ENCODE measurements at regions not wholly inside any gene's neighbourhood (a gene's known extent, or its start where the extent isn't known, plus 50 kb on each side); places are given as distances from the start of the nearest gene placed in this dataset.

- no peak for TF ChIP-seq EP300 (IDR thresholded peaks at IDR 0.05; ENCODE audit: borderline replicate concordance in 1 of 2, low read depth in 2 of 2, low read length in 2 of 2)
- no peak for TF ChIP-seq MAFK (IDR thresholded peaks at IDR 0.05; ENCODE audit: low read depth, low read length)
- no peak for TF ChIP-seq TAF7 (optimal IDR thresholded peaks at IDR 0.05; ENCODE audit: borderline replicate concordance, low read depth, low read length)
- no peak for TF ChIP-seq CHD1 (IDR thresholded peaks at IDR 0.05; ENCODE audit: low read depth, low read length)
Observed at GRCh38 chr1:217955723-217956122, 324.6 kb downstream of the SPATA17 start (continued).
